GM12891 (cell line): ENCODE measurements at regions not wholly inside any gene's neighbourhood (a gene's known extent, or its start where the extent isn't known, plus 50 kb on each side); places are given as distances from the start of the nearest gene placed in this dataset.
"Not testable (repeated sequence)": the region's sequence is repeated elsewhere in the genome, so short reads cannot be mapped to it uniquely, and the experiment has no call there.

ENCODE experiments used
- DNase-seq: peaks from one replicate; pipeline ENCODE4 v3.0.0; 2011; ENCODE audit warnings: low spot score; ENCODE audit not compliant: insufficient read length
- FAIRE-seq: peaks from 2 replicates; lab custom pipeline; 2011; peaks lifted over from hg19 to GRCh38; lab: Jason Lieb, UNC
- PAX5 ChIP-seq: IDR thresholded peaks from 2 replicates; pipeline ENCODE4 v1.6.1; 2011; ENCODE audit warnings: low read length, moderate library complexity, mild to moderate bottlenecking; ENCODE audit not compliant: insufficient read depth, severe bottlenecking
- POLR2A ChIP-seq: IDR thresholded peaks from 2 replicates; pipeline ENCODE4 v1.6.1; 2011; ENCODE audit warnings: low read depth, low read length, control low read depth
- POLR2AphosphoS5 ChIP-seq: IDR thresholded peaks from 2 replicates; pipeline ENCODE4 v1.6.1; 2011; ENCODE audit warnings: low read depth, low read length, control low read depth
- POU2F2 ChIP-seq: IDR thresholded peaks from 2 replicates; pipeline ENCODE4 v1.6.1; 2011; ENCODE audit warnings: low read depth, mild to moderate bottlenecking, control low read depth, low read length, moderate library complexity
- SPI1 ChIP-seq: IDR thresholded peaks from 2 replicates; pipeline ENCODE4 v1.6.1; 2011; ENCODE audit warnings: low read depth, low read length, control low read depth
- TAF1 ChIP-seq: IDR thresholded peaks from 2 replicates; pipeline ENCODE4 v1.6.1; 2011; ENCODE audit warnings: low read depth, low read length, control low read depth

GRCh38 chr1:212512816-212513559, 80.3 kb downstream of the NENF start:
- FAIRE-seq, result no peak
- TF ChIP-seq POLR2AphosphoS5 (no peak), POU2F2 (no peak), TAF1 (no peak)
- DNase-seq, result no peak

- FAIRE-seq, result no peak
- TF ChIP-seq TAF1 (no peak), POLR2AphosphoS5 (no peak), POLR2A (no peak), PAX5 (no peak), POU2F2 (no peak), SPI1 (no peak)
Measured at GRCh38 chr1:212513586-212513985, 80.9 kb downstream of the NENF start.

GRCh38 chr1:212514056-212514614, 81.4 kb downstream of the NENF start:
- FAIRE-seq (peak; percentile 33), DNase-seq (no peak)
- TF ChIP-seq POU2F2, result no peak
- no peak for TF ChIP-seq POLR2AphosphoS5
- no peak for TF ChIP-seq PAX5
- no peak for TF ChIP-seq SPI1
- TF ChIP-seq TAF1, result no peak
- TF ChIP-seq POLR2A, result no peak

More at GRCh38 chr1:212513586-212513985, 80.9 kb downstream of the NENF start:
- no peak for DNase-seq

- FAIRE-seq (no peak), DNase-seq (no peak)
- TF ChIP-seq POLR2AphosphoS5 (no peak), TAF1 (no peak), PAX5 (no peak), SPI1 (no peak), POLR2A (no peak), POU2F2 (no peak)
Measured at GRCh38 chr1:212514782-212515181, 82.1 kb downstream of the NENF start.

- DNase-seq, result no peak
- no peak for FAIRE-seq
- no peak for TF ChIP-seq POLR2A
Measured at GRCh38 chr1:212515329-212515760, 82.6 kb downstream of the NENF start.

GRCh38 chr1:212516012-212516411, 83.3 kb downstream of the NENF start:
- FAIRE-seq, result peak; percentile 26
- DNase-seq, result not testable (repeated sequence)

GRCh38 chr1:212518188-212519054, 85.7 kb downstream of the NENF start:
- DNase-seq (no peak), FAIRE-seq (no peak)
- TF ChIP-seq POU2F2 (no peak), TAF1 (no peak), PAX5 (no peak), SPI1 (no peak), POLR2AphosphoS5 (no peak), POLR2A (no peak)

GRCh38 chr1:212519131-212519530, 86.4 kb downstream of the NENF start:
- FAIRE-seq (no peak), DNase-seq (no peak)

GRCh38 chr1:212520299-212520698, 87.6 kb downstream of the NENF start:
- TF ChIP-seq POLR2AphosphoS5 (no peak), SPI1 (no peak), PAX5 (no peak), POLR2A (no peak), POU2F2 (no peak), TAF1 (no peak)
- FAIRE-seq (no peak), DNase-seq (no peak)

More at GRCh38 chr1:212519131-212519530, 86.4 kb downstream of the NENF start:
- TF ChIP-seq PAX5 (no peak), POU2F2 (no peak), SPI1 (no peak), POLR2A (no peak), POLR2AphosphoS5 (no peak), TAF1 (no peak)

- no peak for FAIRE-seq
- DNase-seq, result no peak
- TF ChIP-seq SPI1 (no peak), POLR2A (no peak), PAX5 (no peak), POLR2AphosphoS5 (no peak), TAF1 (no peak), POU2F2 (no peak)
Measured at GRCh38 chr1:212520746-212521145, 87.8 kb upstream of the ATF3 start.
